ENCODE measurements at regions not wholly inside any gene's neighbourhood (a gene's known extent, or its start where the extent isn't known, plus 50 kb on each side); places are given as distances from the start of the nearest gene placed in this dataset.

GRCh38 chr4:41454423-41454822 is 83.5 kb upstream of the LIMCH1 start:
- no peak overlapping the region for H3K4me3 ChIP-seq
- H3K36me3 ChIP-seq, result no peaks in the 10 kb centered on the region
- H3K27ac ChIP-seq, result no peak overlapping the region
- intact Hi-C loops (cut with DNase I), result no loop called here
- no peaks in the 10 kb centered on the region for H3K4me1 ChIP-seq
- H3K27me3 ChIP-seq, result no peaks in the 10 kb centered on the region
- DNase-seq, result no peak
- 20 to 58% methylated on average over 4 of the region's 4 CpGs for WGBS, 2 donors
- H3K9me3 ChIP-seq, result no peaks in the 10 kb centered on the region
- TF ChIP-seq EP300 (IDR thresholded peaks at IDR 0.05) (no peak), POLR2A (IDR thresholded peaks at IDR 0.05) (no peak), POLR2AphosphoS5 (IDR thresholded peaks at IDR 0.05) (no peak), CTCF (IDR thresholded peaks at IDR 0.05) (no peak)

GRCh38 chr4:41455206-41455605 is 82.8 kb upstream of the LIMCH1 start:
- 14 to 50% methylated on average over 3 of the region's 3 CpGs for WGBS, 2 donors
- H3K4me1 ChIP-seq, result no peaks in the 10 kb centered on the region
- intact Hi-C loops (cut with DNase I), result no loop called here
- H3K4me3 ChIP-seq, result no peak overlapping the region
- H3K9me3 ChIP-seq, result no peaks in the 10 kb centered on the region
- TF ChIP-seq EP300 (IDR thresholded peaks at IDR 0.05) (no peak), POLR2AphosphoS5 (IDR thresholded peaks at IDR 0.05) (no peak), CTCF (IDR thresholded peaks at IDR 0.05) (no peak), POLR2A (IDR thresholded peaks at IDR 0.05) (no peak)
- H3K27ac ChIP-seq, result no peak overlapping the region
- no peak for DNase-seq
- no peaks in the 10 kb centered on the region for H3K27me3 ChIP-seq
- H3K36me3 ChIP-seq, result no peaks in the 10 kb centered on the region

- DNase-seq, result no peak
- no peak for TF ChIP-seq POLR2AphosphoS5 (IDR thresholded peaks at IDR 0.05)
- no peak for TF ChIP-seq CTCF (IDR thresholded peaks at IDR 0.05)
- TF ChIP-seq POLR2A (IDR thresholded peaks at IDR 0.05), result no peak
- no peak for TF ChIP-seq EP300 (IDR thresholded peaks at IDR 0.05)
- intact Hi-C loops (cut with DNase I), result no loop called here
These were observed 81.3 kb upstream of the LIMCH1 start for GRCh38 chr4:41456559-41457101.

GRCh38 chr4:41458689-41459088 is 79.3 kb upstream of the LIMCH1 start:
- intact Hi-C loops (cut with DNase I), result no loop called here
- H3K9me3 ChIP-seq, result no peaks in the 10 kb centered on the region
- no peak overlapping the region for H3K4me3 ChIP-seq
- WGBS, 2 donors, result 91 to 95% methylated on average over 2 of the region's 2 CpGs
- no peaks in the 10 kb centered on the region for H3K4me1 ChIP-seq
- H3K27ac ChIP-seq, result no peak overlapping the region
- no peaks in the 10 kb centered on the region for H3K36me3 ChIP-seq
- DNase-seq, result no peak
- H3K27me3 ChIP-seq, result no peaks in the 10 kb centered on the region
- TF ChIP-seq CTCF (IDR thresholded peaks at IDR 0.05) (no peak), POLR2AphosphoS5 (IDR thresholded peaks at IDR 0.05) (no peak), POLR2A (IDR thresholded peaks at IDR 0.05) (no peak), EP300 (IDR thresholded peaks at IDR 0.05) (no peak)

More at GRCh38 chr4:41456559-41457101, 81.3 kb upstream of the LIMCH1 start:
- 80% methylated on average over 4 of the region's 4 CpGs for WGBS, 2 donors
- no peaks in the 10 kb centered on the region for H3K4me1 ChIP-seq
- H3K36me3 ChIP-seq, result no peaks in the 10 kb centered on the region
- no peaks in the 10 kb centered on the region for H3K9me3 ChIP-seq
- H3K27ac ChIP-seq, result no peak overlapping the region
- no peak overlapping the region for H3K4me3 ChIP-seq
- H3K27me3 ChIP-seq, result no peaks in the 10 kb centered on the region

- WGBS, 2 donors, result 80 to 86% methylated on average over 5 of the region's 5 CpGs
- DNase-seq, result no peak
- intact Hi-C loops (cut with DNase I), result no loop called here
- TF ChIP-seq EP300 (IDR thresholded peaks at IDR 0.05) (no peak), CTCF (IDR thresholded peaks at IDR 0.05) (no peak), POLR2AphosphoS5 (IDR thresholded peaks at IDR 0.05) (no peak), POLR2A (IDR thresholded peaks at IDR 0.05) (no peak)
- H3K4me3 ChIP-seq, result no peak overlapping the region
- no peaks in the 10 kb centered on the region for H3K27me3 ChIP-seq
- H3K27ac ChIP-seq, result no peak overlapping the region
- no peaks in the 10 kb centered on the region for H3K9me3 ChIP-seq
- no peaks in the 10 kb centered on the region for H3K4me1 ChIP-seq
- no peaks in the 10 kb centered on the region for H3K36me3 ChIP-seq
These were observed 77.3 kb upstream of the LIMCH1 start for GRCh38 chr4:41460641-41461040.

All from sigmoid colon (tissue), 6 donors.